ENCODE measurements at regions not wholly inside any gene's neighbourhood (a gene's known extent, or its start where the extent isn't known, plus 50 kb on each side); places are given as distances from the start of the nearest gene placed in this dataset.

GRCh38 chr10:28058746-28059145 lies 59.9 kb upstream of the ODAD2 start:
- no peak for DNase-seq (ENCODE audit: low spot score)

- no peak for DNase-seq (ENCODE audit: low spot score)
Measured at GRCh38 chr10:28054228-28054860, 55.5 kb upstream of the ODAD2 start.

GRCh38 chr10:28049286-28049685 lies 50.4 kb upstream of the ODAD2 start:
- no peak for DNase-seq (ENCODE audit: low spot score)

All from D341Med (cell line).